Caki2 (cell line): ENCODE measurements at regions not wholly inside any gene's neighbourhood (a gene's known extent, or its start where the extent isn't known, plus 50 kb on each side); places are given as distances from the start of the nearest gene placed in this dataset.

Source experiments
- DNase-seq: peaks from one replicate; pipeline ENCODE4 v3.0.0-alpha.2; 2015; ENCODE audit warnings: low read depth
- in situ Hi-C: cut with HindIII; loops from 2 replicates; pipeline ENCODE4 v1.10.0; 2016; ENCODE audit warnings: low sequenced_read_pairs, low pct_unique_long_range_greater_than_20kb, mixed read lengths

- in situ Hi-C loops, result no loop called here
- DNase-seq, result no peak
Measured at GRCh38 chr7:1380821-1381580, 78.3 kb downstream of the MICALL2 start.

GRCh38 chr7:1382553-1383397 lies 76.5 kb downstream of the MICALL2 start:
- in situ Hi-C loops, result no loop called here

GRCh38 chr7:1383398-1384112 lies 75.7 kb downstream of the MICALL2 start:
- DNase-seq, result no peak
- in situ Hi-C loops, result no loop called here

More at GRCh38 chr7:1382553-1383397, 76.5 kb downstream of the MICALL2 start:
- DNase-seq, result no peak

- in situ Hi-C loops, result no loop called here
Measured at GRCh38 chr7:1384113-1384415, 75.2 kb downstream of the MICALL2 start.

More at GRCh38 chr7:1384113-1384415, 75.2 kb downstream of the MICALL2 start:
- no peak for DNase-seq
